ENCODE measurements at regions not wholly inside any gene's neighbourhood (a gene's known extent, or its start where the extent isn't known, plus 50 kb on each side); places are given as distances from the start of the nearest gene placed in this dataset.

- Histone ChIP-seq H3K23me2 (ENCODE audit: low read depth, low read length) (no peaks in the 10 kb centered on the region), H2BK5ac (ENCODE audit: low read depth, low read length) (no peak overlapping the region), H3K9ac (replicated peaks in 1 of 4; ENCODE audit: extremely low read depth in 1 of 4, low read depth in 3 of 4, low read length in 3 of 4) (no peak overlapping the region), H4K20me1 (replicated peaks in 1 of 2; ENCODE audit: control insufficient read depth in 1 of 2, insufficient read depth in 2 of 2, low read length in 2 of 2) (no peaks in the 10 kb centered on the region), H4K5ac (ENCODE audit: insufficient read length, low read depth, low read length) (no peak overlapping the region), H3K27me3 (replicated peaks in 1 of 4; ENCODE audit: control insufficient read depth in 3 of 4, extremely low read depth in 1 of 4, insufficient read depth in 3 of 4, low read length in 3 of 4) (no peaks in the 10 kb centered on the region), H2BK15ac (ENCODE audit: low read length) (no peak overlapping the region), H3K23ac (ENCODE audit: insufficient read length) (no peak overlapping the region), H2BK12ac (ENCODE audit: low read depth, low read length) (no peak overlapping the region), H3K56ac (replicated peaks; ENCODE audit: insufficient read length, low read depth, low read length) (no peak overlapping the region), H3K9me3 (ENCODE audit: insufficient read depth in 2 of 2, low read depth in 1 of 2, low read length in 1 of 2) (no peaks in the 10 kb centered on the region), H3K14ac (ENCODE audit: insufficient read length) (no peak overlapping the region), H3K4me3 (ENCODE audit: extremely low read depth in 1 of 4, insufficient read depth in 2 of 4, low read depth in 3 of 4, low read length in 4 of 4) (no peak overlapping the region), H3K79me2 (ENCODE audit: control insufficient read depth in 1 of 2, insufficient read depth in 2 of 2, low read length in 2 of 2) (no peaks in the 10 kb centered on the region), H3K36me3 (ENCODE audit: control insufficient read depth in 2 of 4, insufficient read depth in 4 of 4, low read length in 3 of 4) (no peaks in the 10 kb centered on the region), H3K18ac (ENCODE audit: extremely low read depth, low read length) (no peak overlapping the region), H2BK20ac (ENCODE audit: low read length) (no peak overlapping the region), H2BK120ac (replicated peaks; ENCODE audit: low read depth, low read length) (no peak overlapping the region), H3K4me1 (replicated peaks in 1 of 4; ENCODE audit: control insufficient read depth in 3 of 4, insufficient read depth in 4 of 4, low read length in 3 of 4) (peaks cover 0 to 3% (median 1%) of the 10 kb centered on the region in 4 experiments; a peak in 2 of 7 replicates), H2AK5ac (ENCODE audit: low read depth, low read length) (no peak overlapping the region), H4K8ac (ENCODE audit: extremely low read depth, insufficient read depth, low read length) (no peak overlapping the region), H3K4me2 (ENCODE audit: insufficient read depth in 1 of 2, low read depth in 2 of 2, low read length in 2 of 2) (no peak overlapping the region), H3K27ac (ENCODE audit: low read depth, low read length) (no peak overlapping the region), H3K4ac (replicated peaks; ENCODE audit: insufficient read length, low read depth, low read length) (no peak overlapping the region), H4K91ac (replicated peaks; ENCODE audit: insufficient read length, low read length) (no peak overlapping the region), H3K79me1 (ENCODE audit: low read depth, low read length) (no peaks in the 10 kb centered on the region), H2AFZ (ENCODE audit: low read length) (no peak overlapping the region)
- FAIRE-seq, result no peak
- TF ChIP-seq BRCA1 (IDR thresholded peaks at IDR 0.05; ENCODE audit: low read depth, low read length) (no peak), FOSL1 (IDR thresholded peaks at IDR 0.05; ENCODE audit: insufficient read depth, low read depth, low read length) (no peak), MAFK (IDR thresholded peaks at IDR 0.05; ENCODE audit: low read depth, low read length) (no peak)
- ChIA-PET CTCF (ENCODE audit: partially characterized antibody) (no interaction called here), POLR2A (ENCODE audit: partially characterized antibody) (no interaction called here)
- DNase-seq (ENCODE audit: low read depth in 1 of 2, low spot score in 2 of 2), result no peak
Measured at GRCh38 chr1:219441884-219442283, 171.0 kb downstream of the ZC3H11B start.
